OCI-LY7 (cell line): ENCODE measurements at regions not wholly inside any gene's neighbourhood (a gene's known extent, or its start where the extent isn't known, plus 50 kb on each side); places are given as distances from the start of the nearest gene placed in this dataset.

Experiments used
- BruUV-seq: library from RNA; stranded (reverse); fragments of 400-500 nt; replicated peaks from 2 replicates; lab custom pipeline; 2021; lab: Mats Ljungman, UMichigan
- CTCF ChIA-PET: fragments of 300-600 bp; sonication (Branson Sonifier 250); formaldehyde crosslinking; loops from one replicate; lab custom pipeline; 2022; ENCODE audit warnings: antibody characterized with exemption; ENCODE audit not compliant: unreplicated experiment; lab: Charles Lee
- POLR2A ChIA-PET: fragments of 300-600 bp; sonication (Branson Sonifier 250); formaldehyde crosslinking; loops from one replicate; lab custom pipeline; 2022; ENCODE audit warnings: antibody characterized with exemption; lab: Charles Lee
- DNase-seq: peaks from one replicate; pipeline ENCODE4 v3.0.0-alpha.2; 2015; ENCODE audit warnings: low spot score
- H2AFZ ChIP-seq: fragments of 200-600 bp; sonication (generic), shearing (Covaris generic); 2 replicates; pipeline ENCODE4 v1.6.1; 2014; ENCODE audit warnings: mild to moderate bottlenecking, antibody characterized with exemption, low read length, moderate library complexity
- H3K27ac ChIP-seq: fragments of 200-600 bp; sonication (generic); 2 replicates; pipeline ENCODE4 v1.5.1; 2014; ENCODE audit warnings: mixed run types, low read depth, mild to moderate bottlenecking, moderate library complexity, low read length, inconsistent platforms; ENCODE audit not compliant: poor library complexity, severe bottlenecking
- H3K36me3 ChIP-seq: fragments of 200-600 bp; sonication (generic); 2 replicates; pipeline ENCODE4 v1.6.1; 2014; ENCODE audit warnings: mild to moderate bottlenecking, antibody characterized with exemption, low read length, moderate library complexity, mixed read lengths; ENCODE audit not compliant: insufficient read depth
- H3K4me1 ChIP-seq: fragments of 200-600 bp; sonication (generic); 2 replicates; pipeline ENCODE4 v1.5.1; 2014; ENCODE audit warnings: mild to moderate bottlenecking, low read length; ENCODE audit not compliant: insufficient read depth, poor library complexity, severe bottlenecking
- H3K4me2 ChIP-seq: fragments of 200-600 bp; sonication (generic); 2 replicates; pipeline ENCODE4 v1.6.1; 2014; ENCODE audit warnings: mild to moderate bottlenecking, low read length
- H3K4me3 ChIP-seq: fragments of 200-600 bp; sonication (generic); 2 replicates; pipeline ENCODE4 v1.5.1; 2014; ENCODE audit warnings: mild to moderate bottlenecking, low read depth, low read length; ENCODE audit not compliant: poor library complexity, severe bottlenecking
- H3K79me2 ChIP-seq: fragments of 200-600 bp; sonication (generic); 2 replicates; pipeline ENCODE4 v1.6.1; 2016; ENCODE audit warnings: low read depth, mild to moderate bottlenecking, low read length, moderate library complexity, mixed read lengths; ENCODE audit not compliant: insufficient read depth
- H3K9me2 ChIP-seq: fragments of 200-600 bp; sonication (generic); 2 replicates; pipeline ENCODE4 v1.6.1; 2016; ENCODE audit warnings: mild to moderate bottlenecking, low read length, mixed read lengths; ENCODE audit not compliant: insufficient read depth
- H3K9me3 ChIP-seq: fragments of 200-600 bp; sonication (generic); 2 replicates; pipeline ENCODE4 v1.6.1; 2014; ENCODE audit warnings: mild to moderate bottlenecking, mixed run types, low read length, mixed read lengths
- H4K20me1 ChIP-seq: fragments of 200-600 bp; sonication (generic); 2 replicates; pipeline ENCODE4 v1.6.1; 2014; ENCODE audit warnings: mild to moderate bottlenecking, antibody characterized with exemption, low read length, moderate library complexity, mixed read lengths; ENCODE audit not compliant: insufficient read depth
- CTCF ChIP-seq: fragments of 200-600 bp; sonication (generic); conservative IDR thresholded peaks from 2 replicates; pipeline ENCODE4 v1.5.1; 2014; ENCODE audit warnings: mild to moderate bottlenecking, antibody characterized with exemption, low read length, moderate library complexity, mixed read lengths
- EZH2phosphoT487 ChIP-seq: fragments of 200-600 bp; sonication (generic); IDR thresholded peaks from 2 replicates; pipeline ENCODE4 v1.6.1; 2018; ENCODE audit warnings: low read depth, borderline replicate concordance, mild to moderate bottlenecking, mixed run types, antibody characterized with exemption, low read length, moderate library complexity, mixed read lengths
- intact Hi-C: fragments of 100-400 bp; cut with micrococcal nuclease; formaldehyde crosslinking; loops from one replicate; pipeline ENCODE4 v1.10.0; 2022; ENCODE audit not compliant: unreplicated experiment

- no peaks in the 10 kb centered on the region for H3K4me1 ChIP-seq
- no peak overlapping the region for H2AFZ ChIP-seq
- no peak overlapping the region for H3K4me2 ChIP-seq
- no peaks in the 10 kb centered on the region for H4K20me1 ChIP-seq
- H3K4me3 ChIP-seq = no peak overlapping the region
- BruUV-seq = no TSS peak
- H3K9me2 ChIP-seq = no peaks in the 10 kb centered on the region
- no peak overlapping the region for H3K27ac ChIP-seq
- POLR2A ChIA-PET = no interaction called here
- intact Hi-C loops = no loop called here
- H3K79me2 ChIP-seq = no peaks in the 10 kb centered on the region
- no peak for TF ChIP-seq EZH2phosphoT487
- TF ChIP-seq CTCF = no peak
- no peaks in the 10 kb centered on the region for H3K36me3 ChIP-seq
- no peak for DNase-seq
- CTCF ChIA-PET = no interaction called here
- no peaks in the 10 kb centered on the region for H3K9me3 ChIP-seq
Measured at GRCh38 chr14:100436745-100437406, 113.7 kb downstream of the SLC25A47 start.

- TF ChIP-seq EZH2phosphoT487 (no peak), CTCF (no peak)
- no peak overlapping the region for H3K4me2 ChIP-seq
- no peaks in the 10 kb centered on the region for H4K20me1 ChIP-seq
- no peaks in the 10 kb centered on the region for H3K79me2 ChIP-seq
- no peaks in the 10 kb centered on the region for H3K9me2 ChIP-seq
- no TSS peak for BruUV-seq
- no peak for DNase-seq
- POLR2A ChIA-PET = no interaction called here
- H3K36me3 ChIP-seq = no peaks in the 10 kb centered on the region
- intact Hi-C loops = no loop called here
- H3K27ac ChIP-seq = no peak overlapping the region
- no peaks in the 10 kb centered on the region for H3K4me1 ChIP-seq
- H3K4me3 ChIP-seq = no peak overlapping the region
- CTCF ChIA-PET = no interaction called here
- no peak overlapping the region for H2AFZ ChIP-seq
- H3K9me3 ChIP-seq = no peaks in the 10 kb centered on the region
Measured at GRCh38 chr14:100438271-100438670, 115.1 kb downstream of the SLC25A47 start.

- POLR2A ChIA-PET = no interaction called here
- BruUV-seq = no TSS peak
- no peak for TF ChIP-seq EZH2phosphoT487
- TF ChIP-seq CTCF = no peak
- no peak overlapping the region for H2AFZ ChIP-seq
- DNase-seq = no peak
- no peak overlapping the region for H3K4me3 ChIP-seq
- intact Hi-C loops = no loop called here
- no peak overlapping the region for H3K4me2 ChIP-seq
- H3K36me3 ChIP-seq = no peaks in the 10 kb centered on the region
- no peaks in the 10 kb centered on the region for H3K79me2 ChIP-seq
- CTCF ChIA-PET = no interaction called here
- no peaks in the 10 kb centered on the region for H3K9me2 ChIP-seq
- no peak overlapping the region for H3K27ac ChIP-seq
- no peaks in the 10 kb centered on the region for H3K9me3 ChIP-seq
- no peaks in the 10 kb centered on the region for H4K20me1 ChIP-seq
- H3K4me1 ChIP-seq = no peaks in the 10 kb centered on the region
Measured at GRCh38 chr14:100438678-100439592, 115.8 kb downstream of the SLC25A47 start.
